HEK293 (cell line): ENCODE measurements at regions not wholly inside any gene's neighbourhood (a gene's known extent, or its start where the extent isn't known, plus 50 kb on each side); places are given as distances from the start of the nearest gene placed in this dataset.

ENCODE experiments used
- CTCF ChIA-PET: fragments of 350-600 bp; formaldehyde crosslinking; extraction: SDS; loops from one replicate; lab custom pipeline; 2021; ENCODE audit warnings: antibody characterized with exemption; lab: Yijun Ruan, JAX
- POLR2A ChIA-PET: fragments of 300-600 bp; formaldehyde crosslinking; extraction: SDS; loops from one replicate; lab custom pipeline; 2020; ENCODE audit warnings: antibody characterized with exemption, inconsistent platforms; lab: Yijun Ruan, JAX
- H3K27ac ChIP-seq: fragments of 200-500 bp; sonication (Bioruptor generic); 2 replicates; pipeline ENCODE4 v1.5.1; 2014; ENCODE audit warnings: low read depth, low read length, control low read depth, inconsistent platforms; ENCODE audit errors: extremely low read depth
- H3K36me3 ChIP-seq, 2 experiments: fragments of 200-500 bp in 1 of 2; sonication (Bioruptor generic) in 1 of 2; 1 replicate in 1 of 2; 2 replicates in 1 of 2; pipeline ENCODE4 v1.5.1; 2014 to 2017; ENCODE audit warnings: inconsistent platforms in 2 of 2, low read length in 2 of 2; ENCODE audit not compliant: control insufficient read depth in 2 of 2, insufficient read depth in 1 of 2
- H3K4me1 ChIP-seq: fragments of 200-500 bp; sonication (Bioruptor generic); 2 replicates; pipeline ENCODE4 v1.5.1; 2014; ENCODE audit warnings: mild to moderate bottlenecking, low read length, inconsistent platforms; ENCODE audit not compliant: control insufficient read depth, insufficient read depth
- H3K4me3 ChIP-seq: 2 replicates; pipeline ENCODE4 v1.5.1; 2011; ENCODE audit warnings: low read depth, mild to moderate bottlenecking, control low read depth, low read length, moderate library complexity
- H3K9me3 ChIP-seq: fragments of 200-500 bp; sonication (Bioruptor generic); 2 replicates; pipeline ENCODE4 v1.5.1; 2014; ENCODE audit warnings: low read depth, low read length, inconsistent platforms; ENCODE audit not compliant: control insufficient read depth, insufficient read depth
- KLF9 ChIP-seq: fragments of 450-650 bp; formaldehyde crosslinking; IDR thresholded peaks from 2 replicates; pipeline ENCODE4 v1.5.1; 2016; ENCODE audit warnings: missing biosample characterization, missing genetic modification characterization, low read depth
- PRDM10 ChIP-seq: fragments of 450-650 bp; formaldehyde crosslinking; IDR thresholded peaks from 2 replicates; pipeline ENCODE4 v1.5.1; 2016; ENCODE audit warnings: missing biosample characterization, missing genetic modification characterization
- SP7 ChIP-seq: fragments of 450-650 bp; formaldehyde crosslinking; IDR thresholded peaks from 2 replicates; pipeline ENCODE4 v1.5.1; 2016; ENCODE audit warnings: missing biosample characterization, missing genetic modification characterization
- ZBTB17 ChIP-seq: fragments of 450-650 bp; formaldehyde crosslinking; IDR thresholded peaks from 2 replicates; pipeline ENCODE4 v1.5.1; 2016; ENCODE audit warnings: missing biosample characterization, missing genetic modification characterization
- ZFP3 ChIP-seq: fragments of 450-650 bp; formaldehyde crosslinking; IDR thresholded peaks from 2 replicates; pipeline ENCODE4 v1.5.1; 2016; ENCODE audit warnings: low read depth, missing biosample characterization, missing genetic modification characterization
- ZNF148 ChIP-seq: fragments of 450-650 bp; formaldehyde crosslinking; IDR thresholded peaks from 2 replicates; pipeline ENCODE4 v1.5.0; 2017; ENCODE audit warnings: missing biosample characterization, missing genetic modification characterization, borderline replicate concordance
- ZNF211 ChIP-seq: fragments of 450-650 bp; formaldehyde crosslinking; IDR thresholded peaks from 2 replicates; pipeline ENCODE4 v1.5.1; 2016; ENCODE audit warnings: low read depth, missing biosample characterization, missing genetic modification characterization
- ZNF335 ChIP-seq: fragments of 450-650 bp; formaldehyde crosslinking; conservative IDR thresholded peaks from 2 replicates; pipeline ENCODE4 v1.5.1; 2016; ENCODE audit warnings: missing biosample characterization, missing genetic modification characterization
- ZNF521 ChIP-seq: fragments of 450-650 bp; formaldehyde crosslinking; IDR thresholded peaks from 2 replicates; pipeline ENCODE4 v1.5.1; 2017; ENCODE audit warnings: missing biosample characterization, mild to moderate bottlenecking, missing genetic modification characterization
- ZNF621 ChIP-seq: fragments of 450-650 bp; formaldehyde crosslinking; IDR thresholded peaks from 2 replicates; pipeline ENCODE4 v1.5.1; 2017; ENCODE audit warnings: missing biosample characterization, missing genetic modification characterization
- ZNF660 ChIP-seq: fragments of 450-650 bp; IDR thresholded peaks from 2 replicates; pipeline ENCODE4 v1.5.1; 2018; ENCODE audit warnings: missing biosample characterization, mild to moderate bottlenecking, missing genetic modification characterization
- ZNF76 ChIP-seq: fragments of 450-650 bp; formaldehyde crosslinking; IDR thresholded peaks from 2 replicates; pipeline ENCODE4; 2016; ENCODE audit warnings: low read depth, missing biosample characterization, missing genetic modification characterization, borderline replicate concordance

GRCh38 chr6:144547409-144547808, 262.3 kb downstream of the UTRN start (continued):
- TF ChIP-seq ZNF148 (tag by site-specific recombination) = no peak
- no peak for TF ChIP-seq ZNF335 (tag by site-specific recombination)
- TF ChIP-seq PRDM10 (tag by site-specific recombination) = no peak

- ChIA-PET CTCF (interaction anchor here (1.0 to 1.2 kb wide), 2 partner anchors 40 to 59 kb away, joined by 3 to 4 read pairs; no protein-coding TSS in a partner anchor), POLR2A (no interaction called here)
- H3K4me3 ChIP-seq = no peak overlapping the region
- H3K36me3 ChIP-seq = peaks cover 4 to 41% of the 10 kb centered on the region in 2 experiments
- no peak overlapping the region for H3K27ac ChIP-seq
- H3K4me1 ChIP-seq = no peaks in the 10 kb centered on the region
- no peaks in the 10 kb centered on the region for H3K9me3 ChIP-seq
- TF ChIP-seq KLF9 (tag by site-specific recombination) (no peak), ZNF211 (tag by site-specific recombination) (no peak), ZNF76 (tag by site-specific recombination) (no peak), ZNF621 (no peak), ZFP3 (tag by site-specific recombination) (no peak), ZBTB17 (tag by site-specific recombination) (no peak), ZNF660 (tag by site-specific recombination) (no peak)
These were observed 263.4 kb downstream of the UTRN start for GRCh38 chr6:144548536-144548935.

GRCh38 chr6:144549837-144550747, 265.0 kb downstream of the UTRN start:
- Histone ChIP-seq H3K27ac (no peak overlapping the region), H3K9me3 (no peaks in the 10 kb centered on the region), H3K4me3 (no peak overlapping the region), H3K36me3 (peaks cover 4 to 41% of the 10 kb centered on the region in 2 experiments), H3K4me1 (no peaks in the 10 kb centered on the region)
- ChIA-PET POLR2A (no interaction called here), CTCF (interaction anchor here (0.7 to 2.2 kb wide), 5 partner anchors 10 to 118 kb away, joined by 3 to 8 read pairs (median 4); no protein-coding TSS in a partner anchor)
- TF ChIP-seq SP7 (tag by site-specific recombination) (no peak), ZNF521 (tag by site-specific recombination) (no peak), ZFP3 (tag by site-specific recombination) (no peak)
